ENCODE measurements at regions not wholly inside any gene's neighbourhood (a gene's known extent, or its start where the extent isn't known, plus 50 kb on each side); places are given as distances from the start of the nearest gene placed in this dataset.

DNA sequence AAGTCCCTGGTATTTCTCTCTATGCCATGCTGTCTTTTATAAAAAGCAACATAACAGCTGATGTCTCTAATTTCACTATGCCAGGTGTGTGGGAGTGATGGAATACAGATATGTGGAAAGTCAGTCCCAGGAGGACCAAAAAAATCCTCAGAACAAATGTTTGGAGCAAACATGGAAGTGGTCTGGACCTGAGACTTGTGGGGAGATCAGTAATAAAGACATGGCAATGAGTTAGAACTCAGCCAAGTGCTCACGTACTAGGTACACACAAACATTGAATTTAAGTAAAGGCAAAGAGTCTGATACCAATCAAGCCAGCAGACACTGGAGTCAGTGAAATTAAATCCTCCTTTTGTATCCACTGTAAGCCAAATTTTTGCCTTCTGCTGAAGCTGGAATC is 223.6 kb downstream of the ALG10B start:
- no peaks in the 10 kb centered on the region for H3K36me3 ChIP-seq
- H3K9me3 ChIP-seq: peaks cover 0 to 6% (median 0%) of the 10 kb centered on the region in 11 donors
- no peak overlapping the region for H3K27ac ChIP-seq
- H3K4me1 ChIP-seq: no peaks in the 10 kb centered on the region
- ATAC-seq (no peak), DNase-seq (no peak)
- H3K27me3 ChIP-seq: no peaks in the 10 kb centered on the region
- no peak overlapping the region for H3K4me3 ChIP-seq
- TF ChIP-seq, protein P1, sequence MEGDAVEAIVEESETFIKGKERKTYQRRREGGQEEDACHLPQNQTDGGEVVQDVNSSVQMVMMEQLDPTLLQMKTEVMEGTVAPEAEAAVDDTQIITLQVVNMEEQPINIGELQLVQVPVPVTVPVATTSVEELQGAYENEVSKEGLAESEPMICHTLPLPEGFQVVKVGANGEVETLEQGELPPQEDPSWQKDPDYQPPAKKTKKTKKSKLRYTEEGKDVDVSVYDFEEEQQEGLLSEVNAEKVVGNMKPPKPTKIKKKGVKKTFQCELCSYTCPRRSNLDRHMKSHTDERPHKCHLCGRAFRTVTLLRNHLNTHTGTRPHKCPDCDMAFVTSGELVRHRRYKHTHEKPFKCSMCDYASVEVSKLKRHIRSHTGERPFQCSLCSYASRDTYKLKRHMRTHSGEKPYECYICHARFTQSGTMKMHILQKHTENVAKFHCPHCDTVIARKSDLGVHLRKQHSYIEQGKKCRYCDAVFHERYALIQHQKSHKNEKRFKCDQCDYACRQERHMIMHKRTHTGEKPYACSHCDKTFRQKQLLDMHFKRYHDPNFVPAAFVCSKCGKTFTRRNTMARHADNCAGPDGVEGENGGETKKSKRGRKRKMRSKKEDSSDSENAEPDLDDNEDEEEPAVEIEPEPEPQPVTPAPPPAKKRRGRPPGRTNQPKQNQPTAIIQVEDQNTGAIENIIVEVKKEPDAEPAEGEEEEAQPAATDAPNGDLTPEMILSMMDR (IDR thresholded peaks at IDR 0.05): no peak
- intact Hi-C loops (cut with DNase I): no loop called here
- WGBS, 2 donors: 75 to 80% methylated on average over 1 of the region's 1 CpG

DNA sequence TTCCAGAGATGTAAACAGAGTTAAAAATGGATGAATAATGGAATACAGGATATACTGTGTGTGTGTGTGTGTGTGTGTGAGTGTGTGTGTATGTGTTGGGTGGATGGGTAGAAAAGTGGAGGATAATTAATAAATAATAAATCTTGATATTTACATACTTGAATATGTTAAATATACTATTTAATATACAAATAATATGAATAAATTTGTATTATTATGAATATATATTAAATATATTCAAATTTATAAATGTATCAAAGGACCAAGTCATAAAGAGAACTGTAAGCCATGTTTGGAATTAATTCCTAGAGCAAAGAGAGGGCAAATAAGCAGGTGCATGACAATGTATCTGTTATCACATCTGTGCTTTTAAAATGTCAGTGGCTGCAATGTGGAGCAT is 225.3 kb downstream of the ALG10B start:
- Histone ChIP-seq H3K27ac (no peak overlapping the region), H3K4me3 (no peak overlapping the region), H3K9me3 (peaks cover 0 to 6% (median 0%) of the 10 kb centered on the region in 11 donors), H3K4me1 (no peaks in the 10 kb centered on the region), H3K27me3 (no peaks in the 10 kb centered on the region), H3K36me3 (no peaks in the 10 kb centered on the region)
- ATAC-seq: no peak
- TF ChIP-seq, protein P1 (IDR thresholded peaks at IDR 0.05): no peak
- DNase-seq: no peak
- intact Hi-C loops (cut with DNase I): no loop called here

DNA sequence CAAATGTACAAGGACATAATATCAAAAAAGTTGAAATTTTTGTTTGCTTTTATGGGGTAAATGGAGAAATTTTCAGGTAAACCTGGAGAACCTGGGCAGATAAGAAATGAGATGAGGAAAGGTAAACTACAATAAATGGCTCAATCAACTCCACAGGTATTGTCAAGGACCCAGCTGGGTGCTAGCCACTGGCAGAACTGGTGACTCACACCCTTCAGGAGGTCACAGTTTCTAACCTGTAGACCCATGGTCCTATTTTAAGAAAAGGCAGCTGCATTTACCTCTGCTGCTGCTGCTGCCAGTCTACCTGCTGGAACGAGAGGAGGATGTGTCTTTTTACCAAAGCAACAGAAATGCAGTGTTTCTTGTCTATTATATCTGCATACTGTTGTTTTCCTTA is 226.6 kb downstream of the ALG10B start:
- Histone ChIP-seq H3K9me3 (no peaks in the 10 kb centered on the region), H3K4me1 (no peaks in the 10 kb centered on the region), H3K27ac (no peak overlapping the region), H3K4me3 (no peak overlapping the region), H3K27me3 (no peaks in the 10 kb centered on the region), H3K36me3 (no peaks in the 10 kb centered on the region)
- ATAC-seq (no peak), DNase-seq (no peak)
- WGBS, 2 donors: 38 to 56% methylated on average over 1 of the region's 1 CpG
- intact Hi-C loops (cut with DNase I): no loop called here
- TF ChIP-seq, protein P1 (IDR thresholded peaks at IDR 0.05): no peak

DNA sequence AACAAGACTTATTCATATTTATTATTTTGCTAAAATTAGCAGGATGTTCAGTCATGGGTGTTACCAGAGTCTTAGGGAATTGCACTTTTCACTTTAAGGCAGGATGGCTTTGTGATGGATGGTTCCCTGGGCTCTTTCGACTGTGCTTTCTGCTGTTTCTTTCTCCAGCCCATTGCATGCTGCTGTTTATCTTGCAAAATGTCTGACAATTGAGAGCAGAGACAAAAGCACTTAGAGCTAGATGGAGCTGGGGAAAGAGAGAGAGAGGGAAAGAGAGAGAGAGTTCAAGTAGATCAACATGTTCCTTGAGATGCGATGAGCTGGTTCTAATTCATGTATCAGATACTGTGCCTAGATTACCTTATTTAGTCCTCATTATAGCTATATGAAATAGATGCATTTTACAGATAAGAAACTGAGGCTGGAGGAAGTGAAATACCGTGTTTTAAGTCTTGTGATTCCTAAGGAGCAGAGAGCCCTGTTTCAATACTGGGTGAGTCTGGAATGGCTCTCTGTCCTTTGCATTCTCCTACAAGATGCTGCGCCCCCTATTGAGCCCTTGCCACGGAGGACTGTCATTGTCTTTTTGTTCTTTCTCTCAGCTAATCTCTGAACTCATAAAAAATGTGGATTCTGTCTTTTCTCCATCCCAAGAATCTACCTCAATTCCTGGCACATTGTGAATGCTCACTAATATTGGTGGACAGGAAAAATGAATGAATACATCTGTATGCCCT is 227.9 kb downstream of the ALG10B start:
- Histone ChIP-seq H3K9me3 (no peaks in the 10 kb centered on the region), H3K4me1 (no peaks in the 10 kb centered on the region), H3K36me3 (no peaks in the 10 kb centered on the region), H3K4me3 (no peak overlapping the region), H3K27ac (no peak overlapping the region), H3K27me3 (no peaks in the 10 kb centered on the region)
- intact Hi-C loops (cut with DNase I): no loop called here
- TF ChIP-seq, protein P1 (IDR thresholded peaks at IDR 0.05): no peak
- ATAC-seq (no peak), DNase-seq (no peak)
- 51 to 52% methylated on average over 5 of the region's 5 CpGs for WGBS, 2 donors

All from heart right ventricle (tissue), 16 donors.